GM18873 (cell line): ENCODE measurements at regions not wholly inside any gene's neighbourhood (a gene's known extent, or its start where the extent isn't known, plus 50 kb on each side); places are given as distances from the start of the nearest gene placed in this dataset.
"Not testable (repeated sequence)": the region's sequence is repeated elsewhere in the genome, so short reads cannot be mapped to it uniquely, and the experiment has no call there.

Source experiments
- ATAC-seq: cut with Tn5 transposase; IDR thresholded peaks from one replicate; pipeline ENCODE4 v1.9.1; 2021; ENCODE audit warnings: mild to moderate bottlenecking, moderate library complexity, moderate number of reproducible peaks; ENCODE audit not compliant: unreplicated experiment, low FRiP score

DNA sequence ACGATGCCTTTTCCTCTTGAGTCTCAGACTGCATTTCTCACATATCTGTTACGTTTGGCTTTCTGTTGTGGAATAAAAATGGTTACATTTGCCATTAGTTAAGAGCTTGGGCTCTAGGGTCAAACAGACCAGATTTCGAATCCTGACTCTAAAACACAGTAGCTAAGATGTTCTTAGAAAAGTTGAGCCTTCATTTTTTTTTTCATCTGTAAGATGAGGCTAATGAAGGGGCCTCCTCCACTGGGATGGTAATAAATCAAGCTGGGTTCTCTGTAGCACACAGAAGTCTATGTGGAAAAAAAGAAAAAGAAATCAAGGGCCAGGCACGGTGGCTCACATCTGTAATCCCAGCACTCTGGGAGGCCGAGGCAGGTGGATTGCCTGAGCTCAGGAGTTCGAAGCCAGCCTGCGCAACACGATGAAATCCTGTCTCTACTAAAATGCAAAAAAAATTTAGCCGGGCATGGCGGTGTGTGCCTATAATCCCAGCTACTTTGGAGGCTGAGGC lies 49.9 kb upstream of the CAPRIN1 start:
- ATAC-seq: no peak

DNA sequence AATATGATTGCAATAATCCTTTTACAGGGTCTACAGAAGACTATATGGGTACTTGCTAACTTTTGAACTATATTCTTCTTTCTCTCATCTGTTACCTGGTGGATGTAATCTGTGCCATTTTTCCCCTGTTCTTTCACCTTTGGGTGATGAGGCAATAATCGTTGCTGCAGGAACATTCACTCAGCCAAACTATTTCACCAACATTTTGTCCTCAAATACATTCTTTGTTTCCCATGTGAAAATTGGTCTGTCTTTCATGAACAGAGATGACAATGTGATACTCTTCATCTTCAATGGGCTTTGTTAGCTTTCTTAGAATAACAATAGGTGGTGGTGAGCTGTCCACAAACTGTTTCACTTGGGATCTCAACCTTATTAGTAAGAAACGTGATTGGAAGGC lies 52.1 kb upstream of the CAPRIN1 start:
- no peak for ATAC-seq

DNA sequence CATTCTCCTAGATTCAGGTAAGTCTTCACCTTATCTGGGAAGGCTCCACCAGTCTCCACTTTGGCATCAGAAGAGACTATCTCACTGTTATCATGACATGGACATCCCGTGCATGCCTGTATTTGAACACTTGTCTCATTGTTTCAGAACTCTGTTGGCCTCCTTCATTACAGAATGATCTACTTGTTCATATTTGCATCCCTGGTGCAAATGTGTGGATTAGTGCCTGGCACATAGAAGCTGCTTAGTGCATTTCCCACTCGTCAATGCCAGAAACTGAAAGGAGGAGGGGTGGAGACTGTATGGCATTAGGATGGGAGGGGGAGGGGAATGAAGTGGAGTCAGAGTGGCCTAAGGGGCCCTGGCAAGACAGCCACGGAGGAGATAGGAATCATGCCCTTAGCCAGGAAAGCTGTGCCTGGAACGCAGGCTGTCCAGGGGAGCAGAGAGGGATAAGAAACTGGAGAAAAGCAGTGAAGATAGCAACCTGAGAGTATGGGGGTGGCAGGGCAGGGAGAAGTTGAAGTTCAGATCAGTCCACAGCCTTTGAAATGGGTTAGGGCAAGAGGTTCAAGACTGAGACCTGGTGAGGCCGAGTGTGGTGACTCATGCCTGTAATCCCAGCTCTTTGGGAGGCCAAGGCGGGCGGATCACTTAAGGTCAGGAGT lies 53.8 kb upstream of the CAPRIN1 start:
- ATAC-seq: no peak

DNA sequence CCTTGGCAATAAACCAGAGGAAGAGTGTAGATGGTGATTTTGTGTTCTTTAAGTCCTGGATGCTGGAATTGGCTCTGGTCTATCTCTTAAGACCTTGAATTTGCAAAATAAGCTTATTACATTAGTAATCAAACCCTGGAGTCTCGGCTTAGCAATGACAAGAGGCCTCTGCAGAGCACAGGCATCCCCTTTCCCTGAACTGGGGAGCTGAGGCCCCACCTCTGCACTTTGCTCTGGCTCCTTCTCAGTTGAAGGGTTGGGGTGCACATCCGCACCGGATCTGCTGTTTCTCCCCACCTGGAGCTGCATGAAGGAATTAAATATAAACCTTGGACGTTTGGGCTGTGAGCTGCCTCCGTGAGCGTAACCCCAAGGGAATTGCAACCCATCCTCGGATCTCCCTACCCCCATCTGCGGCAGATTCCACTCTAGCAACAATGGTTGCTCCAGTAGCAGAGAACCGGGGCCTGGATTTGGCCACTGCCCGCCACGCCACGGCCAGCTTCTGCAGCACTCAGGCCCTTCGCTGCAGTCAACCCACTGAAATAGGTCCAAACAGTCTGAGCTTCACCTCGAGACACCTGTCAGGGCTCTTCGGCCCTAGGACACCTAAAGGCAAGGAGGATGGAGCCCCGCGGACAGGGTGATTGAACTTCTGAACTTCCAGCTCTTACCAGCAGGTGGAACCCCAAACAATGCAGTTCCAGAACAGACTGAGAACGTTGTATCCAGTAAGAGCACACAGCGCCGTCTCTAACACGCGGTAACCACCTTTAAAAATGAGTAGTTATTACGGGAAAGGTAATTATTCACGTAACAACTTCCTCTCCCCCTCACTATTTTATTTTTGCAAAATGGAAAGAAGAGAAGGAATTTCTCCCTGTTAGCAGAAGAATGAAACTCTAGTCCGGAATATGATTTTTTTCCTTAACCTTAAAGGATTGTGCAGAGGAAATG lies 54.8 kb upstream of the CAPRIN1 start:
- ATAC-seq: no peak

DNA sequence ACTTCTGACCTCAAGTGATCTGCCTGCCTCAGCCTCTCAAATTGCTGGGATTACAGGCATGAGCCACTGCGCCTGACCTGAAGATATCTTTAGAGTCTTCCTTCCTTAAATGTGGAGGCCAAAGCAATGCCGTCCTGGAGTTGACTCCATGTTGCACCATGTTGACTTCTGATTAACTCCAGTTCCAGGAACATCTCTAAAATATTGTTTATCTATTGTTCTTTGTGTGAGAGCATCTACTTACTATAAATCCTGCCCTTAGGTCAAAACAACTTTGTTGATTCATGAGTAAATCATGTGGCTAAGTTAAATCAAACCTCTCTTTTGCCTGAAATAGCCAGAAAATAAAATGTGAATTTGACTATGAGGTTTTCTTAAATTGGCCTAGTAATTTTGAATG lies 56.6 kb upstream of the CAPRIN1 start:
- ATAC-seq: no peak

DNA sequence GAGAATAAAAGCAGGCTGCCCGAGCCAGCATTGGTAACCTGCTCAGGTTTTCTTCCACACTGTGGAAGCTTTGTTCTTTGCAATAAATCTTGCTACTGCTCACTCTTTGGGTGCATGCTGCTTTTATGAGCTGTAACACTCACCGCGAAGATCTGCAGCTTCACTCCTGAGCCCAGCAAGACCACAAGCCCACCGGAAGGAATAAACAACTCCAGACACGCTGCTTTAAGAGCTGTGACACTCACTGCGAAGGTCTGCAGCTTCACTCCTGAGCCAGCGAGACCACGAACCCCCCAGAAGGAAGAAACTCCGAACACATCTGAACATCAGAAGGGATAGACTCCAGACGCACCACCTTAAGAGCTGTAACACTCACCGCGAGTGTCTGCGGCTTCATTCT lies 60.4 kb upstream of the CAPRIN1 start:
- not testable (repeated sequence) for ATAC-seq

DNA sequence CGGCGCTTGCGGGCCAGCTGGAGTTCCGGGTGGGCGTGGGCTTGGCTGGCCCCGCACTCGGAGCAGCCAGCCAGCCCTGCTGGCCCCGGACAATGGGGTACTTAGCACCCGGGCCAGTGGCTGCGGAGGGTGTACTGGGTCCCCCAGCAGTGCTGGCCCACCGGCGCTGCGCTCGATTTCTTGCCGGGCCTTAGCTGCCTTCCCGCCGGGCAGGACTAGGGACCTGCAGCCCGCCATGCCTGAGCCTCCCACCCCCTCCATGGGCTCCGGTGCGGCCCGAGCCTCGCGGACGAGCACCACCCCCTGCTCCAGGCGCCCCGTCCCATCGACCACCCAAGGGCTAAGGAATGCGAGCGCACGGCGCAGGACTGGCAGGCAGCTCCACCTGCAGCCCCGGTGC lies 61.4 kb upstream of the CAPRIN1 start:
- ATAC-seq: not testable (repeated sequence)

DNA sequence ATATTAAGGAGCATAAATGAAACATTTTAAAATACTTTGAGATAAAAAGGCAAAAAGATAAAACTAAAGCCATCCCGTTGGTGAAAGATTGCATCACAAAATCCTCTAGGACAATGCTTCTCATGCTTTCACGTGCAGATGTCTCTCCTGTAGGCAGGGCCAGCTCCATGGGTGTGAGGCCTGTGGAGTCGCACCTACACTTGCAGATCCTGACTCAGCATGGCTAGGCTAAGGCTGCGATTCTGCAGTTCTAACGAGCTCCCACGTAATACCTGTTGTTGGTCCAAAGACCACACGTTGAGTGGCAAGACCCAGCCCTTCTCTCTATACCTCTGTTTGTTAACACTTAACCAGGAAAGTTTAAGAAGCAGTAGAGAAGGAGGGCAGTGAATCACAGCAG lies 62.1 kb upstream of the CAPRIN1 start:
- ATAC-seq: no peak

DNA sequence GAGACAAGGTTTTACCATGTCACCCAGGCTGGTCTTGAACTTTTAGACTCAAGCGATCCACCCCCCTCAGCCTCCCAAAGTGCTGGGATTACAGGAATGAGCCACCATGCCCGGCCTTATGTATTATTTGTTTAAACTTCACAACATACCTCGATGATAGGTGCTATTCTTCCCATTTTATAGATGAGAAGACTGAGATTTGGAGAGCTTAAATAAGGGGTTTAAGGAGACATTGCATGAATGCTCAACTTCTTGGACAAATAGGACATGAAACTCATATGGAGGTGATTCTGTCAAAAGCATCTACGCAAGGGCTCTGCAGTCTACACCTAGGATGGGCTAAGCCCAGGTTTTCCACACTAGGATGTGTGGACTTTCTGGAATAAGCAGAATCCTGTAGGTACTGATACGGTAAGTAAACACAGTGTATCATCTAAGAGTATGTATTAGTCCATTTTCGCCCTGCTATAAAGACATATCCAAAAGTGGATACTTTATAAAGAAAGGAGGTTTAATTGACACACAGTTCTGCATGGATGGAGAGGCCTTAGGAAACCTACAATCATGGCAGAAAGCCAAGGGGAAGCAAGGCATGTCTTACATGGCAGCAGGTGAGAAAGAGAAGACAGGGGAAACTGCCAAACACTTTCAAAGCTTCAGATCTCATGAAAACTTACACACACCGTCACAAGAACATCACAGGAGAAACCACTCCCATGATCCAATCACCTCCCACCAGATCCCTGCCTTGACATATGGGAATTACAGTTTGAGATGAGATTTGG lies 62.8 kb upstream of the CAPRIN1 start:
- no peak for ATAC-seq

DNA sequence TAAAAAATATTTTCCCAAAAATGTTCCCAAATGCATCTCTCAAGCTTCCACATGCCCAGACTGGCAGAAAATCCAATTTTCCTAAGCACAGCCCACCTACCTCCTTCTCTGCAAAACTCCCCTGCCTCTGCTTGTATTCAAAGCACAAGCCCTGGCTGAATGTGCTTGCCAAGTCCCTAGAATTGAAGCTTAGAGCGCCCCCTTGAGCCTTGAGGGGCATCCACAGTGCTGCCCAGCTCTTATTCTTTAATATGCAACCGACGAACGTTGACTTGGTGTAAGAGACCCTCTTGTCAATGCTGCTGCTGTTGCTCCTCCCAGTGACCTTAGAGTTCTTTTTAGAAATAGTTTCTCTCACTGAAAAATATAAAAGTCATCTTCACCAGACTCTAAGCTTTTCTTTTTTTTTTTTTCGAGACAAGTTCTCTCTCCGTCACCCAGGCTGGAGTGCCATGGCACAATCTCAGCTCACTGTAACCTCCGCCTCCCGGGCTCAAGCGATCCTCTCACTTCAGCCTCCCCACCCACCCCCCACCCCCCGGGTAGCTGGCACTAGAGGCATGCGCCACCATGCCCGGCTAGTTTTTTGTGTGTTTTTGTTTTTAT lies 63.5 kb upstream of the CAPRIN1 start:
- no peak for ATAC-seq

DNA sequence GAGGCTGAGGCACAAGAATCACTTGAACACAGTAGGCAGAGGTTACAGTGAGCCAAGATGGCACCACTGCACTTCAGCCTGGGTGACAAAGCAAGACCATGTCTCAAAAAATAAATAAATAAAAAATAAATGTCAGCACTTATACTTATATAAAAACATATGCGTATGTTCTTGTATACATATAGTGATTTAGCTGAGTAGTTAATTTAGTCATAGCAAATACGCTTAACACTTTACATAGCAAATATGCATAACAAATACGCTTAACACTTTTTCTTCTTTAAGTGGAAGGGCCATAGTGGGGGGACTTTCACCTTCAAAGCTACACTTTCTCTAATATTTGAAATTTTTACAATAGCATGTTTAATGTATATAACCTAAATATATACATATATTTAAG lies 64.0 kb upstream of the CAPRIN1 start:
- ATAC-seq: no peak

DNA sequence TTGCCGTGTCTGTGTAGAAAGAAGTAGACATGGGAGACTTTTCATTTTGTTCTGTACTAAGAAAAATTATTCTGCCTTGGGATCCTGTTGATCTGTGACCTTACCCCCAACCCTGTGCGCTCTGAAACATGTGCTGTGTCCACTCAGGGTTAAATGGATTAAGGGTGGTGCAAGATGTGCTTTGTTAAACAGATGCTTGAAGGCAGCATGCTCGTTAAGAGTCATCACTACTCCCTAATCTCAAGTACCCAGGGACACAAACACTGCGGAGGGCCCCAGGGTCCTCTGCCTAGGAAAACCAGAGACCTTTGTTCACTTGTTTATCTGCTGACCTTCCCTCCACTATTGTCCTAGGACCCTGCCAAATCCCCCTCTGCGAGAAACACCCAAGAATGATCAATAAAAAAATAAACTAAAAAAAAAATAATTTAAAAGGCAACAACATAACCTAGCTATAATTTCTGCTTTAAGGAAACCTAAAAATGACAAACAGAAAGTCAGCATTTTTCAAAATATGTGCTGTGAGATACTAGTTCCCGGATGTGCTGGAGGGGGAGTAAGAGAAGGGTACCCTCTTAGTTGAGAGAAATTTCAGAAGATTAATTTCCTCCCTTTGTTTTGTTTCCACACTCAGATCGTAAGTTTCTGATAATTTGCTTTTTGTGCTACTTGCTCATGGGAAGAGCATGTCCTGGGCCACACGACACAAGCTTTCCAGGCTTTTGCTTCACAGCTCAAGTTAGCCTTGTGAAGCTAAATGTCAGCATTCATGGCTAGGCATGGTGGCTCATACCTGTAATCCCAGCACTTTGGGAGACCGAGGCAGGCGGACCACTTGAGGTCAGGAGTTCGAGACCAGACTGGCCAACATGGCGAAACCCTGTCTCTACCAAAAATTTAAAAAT lies 64.7 kb upstream of the CAPRIN1 start:
- not testable (repeated sequence) for ATAC-seq

DNA sequence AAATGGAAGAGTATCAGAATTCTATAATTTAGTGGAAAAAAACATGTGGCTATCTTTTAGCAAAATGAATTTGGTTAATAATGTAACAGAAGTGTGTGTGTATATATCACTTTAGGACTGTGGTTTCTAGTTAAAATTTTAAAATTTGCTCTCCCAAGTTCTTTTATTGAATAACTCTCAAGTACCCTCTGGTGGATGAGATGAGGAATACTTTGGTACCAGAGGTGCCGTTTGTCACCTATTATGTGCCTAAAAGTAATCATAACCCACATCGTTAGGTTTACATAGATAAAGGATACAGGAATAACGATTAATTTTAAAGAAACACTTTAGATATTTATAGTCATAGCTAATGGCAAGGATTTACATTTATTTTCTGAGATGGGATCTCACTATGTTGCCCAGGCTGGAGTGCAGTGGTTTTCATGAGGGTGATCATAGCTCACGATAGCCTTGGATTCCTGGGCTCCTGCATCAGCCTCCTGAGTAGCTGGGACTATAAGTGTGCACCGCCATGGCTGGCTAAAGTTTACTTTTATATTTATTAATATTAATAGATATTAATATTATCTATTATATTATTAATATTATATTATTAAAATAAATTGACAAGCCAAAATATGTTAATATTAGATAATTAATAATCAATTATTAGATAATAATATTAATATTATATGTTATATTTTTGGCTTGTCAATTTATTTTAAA lies 66.7 kb upstream of the CAPRIN1 start:
- ATAC-seq: no peak

DNA sequence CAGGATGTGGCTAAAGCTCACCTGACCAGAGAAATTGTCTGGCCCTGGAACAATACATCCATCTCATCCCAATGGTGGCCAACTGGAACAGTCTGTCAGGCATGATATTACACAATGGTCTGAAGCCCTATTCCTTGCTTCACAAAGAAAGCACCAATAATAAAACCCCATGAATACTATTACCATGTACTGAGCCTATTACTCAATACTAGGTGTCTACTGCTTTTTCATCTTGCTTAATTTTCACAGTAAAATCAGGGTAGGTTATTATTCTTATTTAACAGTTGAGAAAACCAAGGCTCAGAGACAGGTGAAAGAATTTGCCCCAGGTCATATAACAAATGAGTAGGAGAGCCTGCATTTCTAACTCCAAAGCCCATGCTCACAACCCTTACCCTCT lies 68.9 kb upstream of the CAPRIN1 start:
- no peak for ATAC-seq

DNA sequence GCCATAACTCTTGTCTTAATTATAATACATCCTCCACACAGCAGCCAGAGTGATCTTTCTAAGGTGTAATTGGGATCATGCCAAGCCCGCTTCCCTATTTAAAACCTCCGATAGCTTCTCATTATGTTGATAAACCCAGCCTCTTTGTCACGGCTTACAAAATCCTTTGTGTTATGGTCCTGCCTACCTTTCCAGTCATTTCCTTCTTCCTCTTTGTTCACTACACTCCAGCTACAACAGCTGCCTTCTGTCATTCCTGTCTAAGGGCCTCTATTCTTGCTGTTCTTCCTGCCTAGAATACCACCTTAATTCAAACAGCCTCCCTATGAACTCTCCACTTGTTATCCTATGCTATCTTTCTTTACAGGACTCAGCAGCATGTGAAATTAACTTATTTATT lies 70.6 kb upstream of the CAPRIN1 start:
- no peak for ATAC-seq

DNA sequence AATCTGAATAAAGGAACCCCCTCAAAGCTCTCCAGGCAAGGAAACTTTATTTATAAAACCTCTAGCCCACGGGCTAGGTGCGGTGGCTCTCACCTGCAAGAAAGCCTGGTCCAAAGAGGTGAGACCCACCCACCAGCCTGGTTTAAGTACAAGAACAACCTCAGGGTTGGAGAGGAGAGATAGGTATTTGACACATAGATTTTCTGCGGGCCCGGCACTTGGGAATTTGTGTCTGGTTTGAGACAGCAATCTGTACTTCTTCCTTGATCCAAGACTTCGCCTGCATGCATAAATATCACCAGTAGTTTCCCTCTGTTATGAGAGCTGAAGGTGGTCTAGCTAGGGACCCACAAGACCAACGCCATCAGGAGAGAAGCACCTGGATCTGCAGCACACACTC lies 73.2 kb upstream of the CAPRIN1 start:
- no peak for ATAC-seq

DNA sequence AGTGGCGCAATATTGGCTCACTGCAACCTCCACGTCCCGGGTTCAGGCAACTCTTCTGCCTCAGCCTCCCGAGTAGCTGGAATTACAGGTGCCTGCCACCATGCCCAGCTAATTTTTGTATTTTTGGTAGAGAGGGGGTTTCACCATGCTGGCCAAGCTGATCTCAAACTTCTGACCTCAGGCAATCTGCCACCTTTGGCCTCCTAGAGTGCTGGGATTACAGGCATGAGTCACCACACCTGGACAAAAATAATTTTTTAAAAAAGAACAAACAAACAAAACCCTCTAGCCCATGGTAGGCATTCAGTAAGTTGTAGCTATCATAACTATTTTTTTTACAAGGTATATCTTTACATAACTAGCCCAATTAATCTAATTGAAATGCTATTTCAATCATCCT lies 73.9 kb upstream of the CAPRIN1 start:
- no peak for ATAC-seq

DNA sequence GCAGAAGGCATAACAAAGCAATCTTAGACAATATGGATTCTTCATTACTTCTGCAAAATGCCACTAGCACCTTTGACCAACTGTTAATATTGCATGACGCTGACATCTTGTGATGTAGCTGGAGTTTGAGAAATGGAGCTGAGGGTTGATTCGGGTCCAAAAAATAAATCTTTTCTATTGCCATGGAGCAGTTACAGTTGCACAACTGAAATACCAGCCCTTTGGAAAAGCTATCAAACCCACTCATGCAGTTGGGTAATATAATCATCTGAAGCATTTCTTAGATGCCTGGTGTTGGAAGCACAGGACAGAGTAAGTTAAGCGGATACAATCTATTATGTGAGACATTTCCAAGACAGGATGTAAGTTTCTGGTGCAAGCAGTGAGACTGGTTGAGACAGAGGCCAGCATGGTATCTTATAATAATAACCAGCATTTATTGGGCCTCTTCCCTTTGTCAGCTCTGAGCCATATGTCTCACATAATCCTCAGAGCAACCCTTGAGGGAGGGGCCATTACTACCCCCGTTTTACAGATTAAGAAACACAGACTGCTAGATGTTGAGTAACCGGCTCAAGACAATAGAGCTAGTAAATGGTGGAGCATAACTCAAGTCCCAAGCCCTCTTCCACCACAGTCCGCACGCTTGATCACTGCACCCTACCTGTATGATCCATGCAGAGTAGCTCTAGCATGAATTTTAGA lies 74.9 kb upstream of the CAPRIN1 start:
- ATAC-seq: no peak
